Hindlimb muscle (tissue), 1 donor: ENCODE measurements at regions not wholly inside any gene's neighbourhood (a gene's known extent, or its start where the extent isn't known, plus 50 kb on each side); places are given as distances from the start of the nearest gene placed in this dataset.

Experiments used
- DNase-seq: peaks from one replicate; pipeline ENCODE4 v3.0.0-alpha.2; 2013

DNA sequence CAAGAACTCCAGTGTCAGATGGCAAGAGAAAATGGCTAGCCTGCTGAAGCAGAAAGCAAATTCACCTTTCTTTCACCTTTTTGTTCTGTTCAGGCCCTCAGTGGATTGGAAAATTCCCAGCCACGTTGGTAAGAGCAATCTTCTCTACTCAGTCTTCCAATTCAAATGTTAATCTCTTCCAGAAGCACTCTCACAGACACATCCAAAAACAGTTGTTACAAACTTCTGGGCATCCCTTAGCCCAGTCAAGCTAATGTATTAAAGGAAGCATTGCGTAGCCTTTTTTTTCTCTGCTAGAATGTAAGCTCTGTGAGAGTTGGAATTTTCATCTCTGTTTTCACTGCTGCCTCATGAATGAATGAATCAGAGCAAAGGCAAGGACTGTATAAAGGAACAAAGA, 109.2 kb upstream of the ROBO2 start:
- no peak for DNase-seq

DNA sequence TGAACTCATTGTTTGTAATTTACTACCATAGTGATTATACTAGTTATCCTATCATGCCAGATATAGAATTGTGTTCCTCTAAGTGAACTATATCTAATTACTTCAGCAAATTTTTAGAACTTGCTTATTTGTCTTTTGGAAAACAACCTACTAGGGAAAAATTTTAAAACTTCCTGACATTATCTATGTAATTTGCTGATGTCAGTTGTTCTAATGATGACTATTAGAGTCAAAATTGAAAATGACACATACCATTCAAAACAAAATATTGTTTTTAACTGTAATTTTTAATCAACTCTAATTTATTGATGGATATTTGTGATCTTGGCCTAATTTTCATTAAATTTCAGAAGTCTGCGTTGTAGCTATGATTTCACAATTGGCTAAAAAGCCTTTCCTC, 106.7 kb upstream of the ROBO2 start:
- no peak for DNase-seq

DNA sequence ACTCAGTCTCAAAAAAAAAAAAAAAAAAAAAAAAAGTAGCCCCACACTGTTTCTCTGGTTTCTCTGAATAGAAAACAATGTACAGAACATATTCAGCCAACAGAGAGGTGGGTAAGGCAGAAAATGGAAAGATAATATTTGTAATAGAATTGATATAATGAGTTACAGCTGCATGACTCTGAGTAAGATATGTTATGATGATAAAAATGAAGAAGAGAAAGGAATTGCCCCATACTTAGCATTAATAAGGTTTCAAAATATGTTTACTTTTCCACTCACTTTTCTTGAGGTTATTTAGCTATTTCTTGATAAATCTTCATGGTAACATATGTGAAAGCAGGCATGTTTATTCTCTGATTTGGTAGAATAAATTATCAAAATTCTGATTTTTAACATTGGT, 100.9 kb upstream of the ROBO2 start:
- DNase-seq, result no peak

DNA sequence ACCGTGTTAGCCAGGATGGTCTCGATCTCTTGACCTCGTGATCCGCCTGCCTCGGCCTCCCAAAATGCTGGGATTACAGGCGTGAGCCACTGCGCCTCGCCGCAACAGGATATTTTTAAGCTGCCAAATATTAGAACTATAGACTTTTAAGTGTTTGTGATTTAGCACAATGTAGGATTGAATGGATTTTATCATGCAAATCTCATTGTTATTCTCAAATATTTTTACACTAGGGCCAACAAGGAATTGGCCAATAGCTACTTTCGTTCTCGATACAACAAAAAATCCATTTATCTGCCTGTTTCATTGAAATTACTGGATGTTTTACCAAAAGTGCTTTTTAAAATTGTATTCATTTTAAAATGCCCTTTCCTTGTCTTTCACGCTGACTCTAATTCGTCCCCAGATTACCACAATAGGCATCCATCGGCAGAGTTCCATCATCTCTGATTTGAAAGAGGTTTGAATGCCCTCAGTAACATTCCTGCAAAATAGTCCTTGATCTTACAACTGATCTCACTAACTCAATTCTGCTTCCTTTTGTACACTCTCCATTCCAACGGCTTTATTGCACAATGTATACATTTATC, 99.6 kb upstream of the ROBO2 start:
- no peak for DNase-seq

DNA sequence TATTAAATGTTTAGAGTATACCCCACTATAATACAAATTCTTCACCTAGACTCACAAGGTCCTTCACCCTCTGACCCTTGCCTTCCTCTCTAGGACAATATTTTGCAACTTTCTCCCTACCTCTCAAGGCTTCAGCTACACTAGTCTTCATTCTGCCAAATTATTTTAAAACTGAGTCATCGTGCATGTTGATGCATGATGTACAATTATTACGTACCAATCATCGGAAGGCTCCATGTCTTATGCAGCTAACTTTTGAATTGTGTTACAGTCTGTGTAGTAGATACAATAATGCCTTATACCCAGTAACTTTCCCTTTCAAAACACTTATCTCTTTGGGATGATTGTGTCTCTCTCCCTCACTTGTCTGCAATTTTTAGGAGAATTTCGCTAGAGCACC, 98.5 kb upstream of the ROBO2 start:
- no peak for DNase-seq

DNA sequence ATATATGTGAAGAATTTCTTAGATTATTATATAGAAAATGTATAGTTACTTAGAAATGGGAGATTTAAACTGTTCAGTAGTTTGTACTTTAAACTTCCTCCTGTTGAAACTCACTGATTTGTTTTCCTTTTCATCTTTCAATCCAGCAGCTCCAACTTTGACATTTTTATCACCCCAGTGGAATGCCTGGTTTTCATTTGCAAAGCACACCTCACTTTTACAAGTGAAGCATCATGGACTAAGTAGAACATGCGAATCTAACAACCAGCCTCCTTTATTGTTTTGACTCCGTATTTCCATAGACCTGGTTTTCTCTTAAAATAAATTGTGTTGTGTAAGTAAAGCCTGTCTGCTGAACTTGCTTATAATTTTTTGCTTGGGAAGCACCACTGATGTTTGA, 97.8 kb upstream of the ROBO2 start:
- DNase-seq, result no peak

DNA sequence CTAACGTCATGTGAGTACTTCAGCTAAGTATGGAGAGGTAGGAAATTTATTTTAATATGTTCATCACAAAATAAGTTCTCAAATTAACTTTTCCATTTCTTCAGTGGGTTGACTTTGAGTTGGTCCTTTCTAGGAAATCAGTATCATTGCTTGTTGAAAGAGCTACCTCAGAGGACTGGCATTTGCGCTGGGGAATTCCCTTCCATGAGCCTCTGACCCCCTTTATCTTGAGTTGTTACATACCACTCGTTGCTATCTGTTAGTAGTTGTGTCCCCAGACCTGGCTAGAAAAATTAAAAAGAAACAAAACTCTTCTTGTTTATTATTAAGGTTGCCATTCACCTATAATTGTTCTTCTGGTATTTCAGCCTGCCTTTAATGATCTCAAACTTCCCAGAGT, 96.8 kb upstream of the ROBO2 start:
- no peak for DNase-seq

DNA sequence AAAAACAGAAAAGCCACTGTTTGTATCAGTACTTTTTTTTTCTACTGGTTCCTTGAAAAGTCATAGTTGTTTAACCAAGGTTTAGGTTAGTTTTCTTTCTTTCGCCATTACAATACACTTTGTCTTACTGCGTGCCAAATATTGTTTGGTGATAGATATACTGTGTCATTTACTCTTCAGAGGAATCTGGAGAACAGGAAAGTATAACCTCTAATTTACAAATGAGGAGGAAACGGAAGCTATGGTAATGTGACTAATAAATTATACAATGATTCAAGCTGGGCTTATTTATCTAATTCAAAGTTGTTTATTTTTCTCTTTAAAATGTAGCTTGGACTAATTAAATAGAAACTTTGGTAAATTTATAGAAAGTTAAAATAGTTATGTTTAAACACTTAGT, 96.2 kb upstream of the ROBO2 start:
- no peak for DNase-seq

DNA sequence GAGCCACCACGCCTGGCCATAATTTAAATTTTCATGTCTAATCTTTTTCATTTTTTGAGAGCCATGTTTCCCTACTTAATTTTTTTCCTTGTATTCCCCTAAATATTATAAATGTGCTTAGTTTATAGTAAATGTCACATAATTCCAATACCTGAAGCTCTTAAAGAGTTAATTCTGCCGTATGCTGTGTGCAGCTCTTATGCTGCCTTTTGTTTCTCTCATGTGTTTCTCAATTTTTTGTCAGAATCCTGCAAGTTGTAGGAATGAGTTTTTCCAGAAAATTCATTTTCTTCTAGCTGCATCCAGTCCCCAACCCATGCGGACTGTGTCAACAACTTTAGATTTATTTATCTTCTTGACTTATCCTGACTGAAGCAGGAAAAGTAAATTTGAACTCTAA, 90.9 kb upstream of the ROBO2 start:
- no peak for DNase-seq

DNA sequence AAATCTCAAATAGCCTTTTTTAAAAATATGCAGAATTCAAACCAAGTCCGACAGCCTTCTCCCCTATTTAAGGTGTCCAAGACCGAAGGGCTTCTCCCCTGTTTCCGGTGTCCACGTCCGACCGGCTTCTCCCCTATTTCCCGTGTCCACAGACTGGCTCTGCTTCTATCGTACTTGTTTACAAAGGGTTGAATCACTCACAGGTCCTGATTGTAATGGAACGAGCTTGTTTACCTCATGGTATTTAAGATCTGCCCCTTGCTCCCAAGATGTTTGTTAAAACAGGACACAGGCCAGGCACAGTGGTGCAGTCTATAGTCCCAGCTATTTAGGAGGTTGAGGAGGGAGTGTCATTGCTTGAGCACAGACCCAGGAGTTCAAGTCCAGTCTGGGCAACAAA, 90.4 kb upstream of the ROBO2 start:
- no peak for DNase-seq

DNA sequence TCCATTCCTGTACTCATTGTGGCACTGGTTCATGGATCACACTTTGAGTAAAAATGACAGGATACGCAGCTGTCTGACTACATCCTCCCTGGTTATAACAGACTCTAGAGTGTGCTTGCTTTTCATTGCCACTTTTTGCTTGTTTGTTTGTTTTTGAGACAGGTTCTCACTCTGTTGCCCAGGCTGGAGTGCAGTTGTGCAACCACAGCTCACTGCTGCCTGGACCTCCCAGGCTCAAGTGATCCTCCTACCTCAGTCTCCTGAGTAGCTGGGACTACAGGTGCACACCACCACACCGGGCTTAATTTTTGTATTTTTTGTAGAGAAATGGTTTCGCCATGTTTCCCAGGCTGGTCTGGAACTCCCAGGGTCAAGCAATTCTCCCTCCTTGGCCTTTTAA, 89.3 kb upstream of the ROBO2 start:
- DNase-seq, result no peak

DNA sequence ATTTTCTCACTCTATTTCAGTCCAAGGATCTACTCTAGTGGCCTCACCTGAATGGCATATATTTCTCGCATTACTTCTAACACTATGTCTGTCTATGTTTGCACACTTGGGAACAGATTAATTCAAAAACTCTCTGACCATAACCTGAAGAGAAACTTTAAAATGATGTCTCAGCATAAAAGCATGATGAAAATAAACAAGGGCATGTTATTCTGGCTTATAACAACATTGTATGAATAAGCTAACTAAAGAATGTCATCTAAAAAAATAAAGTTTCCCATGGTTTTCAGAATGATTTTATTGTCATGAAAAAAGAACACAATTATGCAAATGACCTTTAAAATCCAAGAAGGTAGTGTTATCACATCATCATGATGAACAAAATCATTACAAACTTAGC, 85.5 kb upstream of the ROBO2 start:
- no peak for DNase-seq

DNA sequence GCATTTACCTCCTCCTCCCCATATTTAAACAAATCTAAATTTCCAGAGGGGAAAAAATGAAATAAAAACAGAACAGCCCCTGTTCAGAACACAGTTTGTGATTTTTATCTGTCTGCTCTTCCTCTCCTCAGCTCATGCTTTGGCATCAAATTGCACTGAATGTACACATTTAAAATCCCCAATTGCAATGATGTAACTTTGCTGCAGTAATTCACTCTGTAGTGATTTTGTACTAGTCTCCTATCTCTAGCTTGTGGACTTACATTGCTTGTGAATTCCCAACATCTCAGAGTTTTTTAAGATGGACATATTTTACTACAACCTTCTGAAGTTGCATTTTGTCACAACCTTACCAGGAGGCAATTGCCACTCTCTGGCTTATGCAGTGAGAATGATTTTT, 81.6 kb upstream of the ROBO2 start:
- DNase-seq, result peak; percentile 21

DNA sequence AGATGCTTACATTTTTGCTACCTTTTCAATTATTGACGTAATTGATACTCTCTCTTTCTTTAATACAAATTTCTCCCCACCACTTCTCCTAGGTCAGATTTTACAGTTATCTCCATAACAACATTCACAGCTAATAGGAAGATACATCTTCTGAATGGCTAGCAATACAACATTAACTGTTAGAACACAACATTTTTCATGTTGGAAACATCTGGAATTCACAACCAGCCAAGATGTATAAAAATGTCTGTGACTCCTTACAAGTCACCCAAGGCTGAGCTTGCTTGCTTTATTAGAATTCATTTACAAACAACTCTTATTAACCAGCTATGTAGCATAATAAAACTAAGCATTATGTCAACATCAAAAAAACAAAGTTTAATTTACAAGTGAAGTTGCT, 81.0 kb upstream of the ROBO2 start:
- DNase-seq, result no peak

DNA sequence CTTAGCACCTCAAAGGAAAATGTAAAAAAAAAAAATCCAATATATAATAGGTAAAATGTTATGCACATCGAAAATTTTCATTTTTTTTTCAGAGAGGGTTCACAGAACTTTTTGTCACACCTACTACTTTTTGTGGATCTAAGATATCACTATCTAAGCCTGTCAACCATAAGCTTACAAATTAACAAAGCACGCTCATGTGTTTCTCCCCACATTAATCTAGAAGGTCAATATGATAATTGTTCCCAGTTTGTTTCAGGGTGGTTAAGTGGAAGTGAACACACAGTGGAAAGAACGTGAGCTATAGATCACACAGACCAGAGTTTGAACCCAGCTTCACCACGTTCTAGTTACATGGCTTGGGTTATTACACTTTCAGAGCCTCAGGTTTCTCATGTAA, 78.6 kb upstream of the ROBO2 start:
- no peak for DNase-seq

DNA sequence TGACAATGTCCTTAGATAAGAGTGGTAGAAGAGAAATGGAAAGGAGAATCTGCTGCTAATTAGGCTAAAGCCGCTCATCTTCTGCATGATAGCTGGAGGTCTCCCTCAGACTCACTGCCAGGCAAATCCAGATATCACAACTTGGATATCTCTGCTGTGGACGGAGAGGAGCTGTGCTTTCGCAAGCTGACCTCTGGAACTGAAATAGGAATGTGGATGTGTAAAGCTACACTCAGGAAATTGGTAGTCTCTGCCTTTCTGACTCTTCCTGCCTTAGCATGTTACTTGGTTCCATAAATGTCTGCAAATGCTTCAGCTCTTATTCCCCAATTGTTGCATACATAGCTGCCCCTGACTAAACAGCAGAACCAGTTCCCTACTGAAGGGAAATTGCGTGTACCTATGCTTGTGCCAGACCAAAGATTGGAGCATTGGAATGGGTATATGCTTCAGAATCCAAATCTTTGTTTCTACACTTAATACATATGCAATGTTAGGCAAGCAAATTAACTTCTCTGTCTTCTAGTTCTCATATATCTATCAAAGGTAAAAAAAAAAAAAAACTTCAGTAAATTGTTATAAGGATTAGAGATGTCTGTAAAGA, 74.7 kb upstream of the ROBO2 start:
- DNase-seq, result no peak

DNA sequence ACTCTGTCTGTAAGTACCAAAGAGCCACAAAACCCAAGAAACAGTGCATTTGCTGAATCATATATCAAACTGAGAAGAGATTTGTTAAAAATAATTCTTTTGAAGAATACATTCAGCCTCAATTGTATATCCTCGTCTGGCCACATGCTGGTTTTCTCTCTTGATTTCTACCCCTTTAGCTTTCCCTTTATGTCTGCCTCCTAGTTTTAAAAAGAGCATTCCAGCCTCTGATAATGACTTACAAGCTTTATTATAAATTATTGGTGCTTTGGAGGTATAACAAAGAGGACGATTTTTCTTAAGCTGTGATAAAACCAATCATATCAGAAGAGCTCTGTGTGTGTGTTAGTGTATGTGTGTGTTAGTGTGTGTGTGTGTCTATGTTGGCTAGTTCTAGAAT, 70.4 kb upstream of the ROBO2 start:
- DNase-seq, result no peak

DNA sequence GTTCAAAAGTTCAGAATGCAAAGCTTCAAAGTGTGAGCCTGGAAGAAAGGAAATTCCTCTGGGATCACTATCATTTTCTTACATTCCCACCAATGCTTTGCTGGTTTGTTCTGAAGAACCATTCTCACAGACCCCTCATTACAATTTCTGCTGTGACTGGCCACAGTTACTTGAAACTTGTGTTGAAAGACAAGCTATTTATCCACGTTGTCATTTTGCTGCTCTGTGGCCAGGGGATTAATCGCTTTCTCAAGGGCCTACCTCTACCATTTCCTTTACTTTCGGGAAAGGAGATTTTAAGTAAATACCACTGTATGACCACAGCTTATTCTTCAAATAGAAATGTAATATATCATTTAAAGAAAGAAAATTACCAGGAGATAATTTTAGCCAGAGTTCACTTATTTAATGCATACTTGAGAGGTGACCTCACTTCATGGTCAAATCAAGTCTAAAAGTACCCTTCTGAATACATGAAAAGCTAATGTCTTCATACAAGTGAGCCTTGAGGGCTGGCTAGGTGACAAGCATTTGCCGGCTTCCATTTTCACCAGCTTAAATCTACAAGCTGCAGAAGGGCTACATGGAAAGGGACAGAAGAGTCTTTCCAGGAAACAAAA, 69.8 kb upstream of the ROBO2 start:
- DNase-seq, result no peak

DNA sequence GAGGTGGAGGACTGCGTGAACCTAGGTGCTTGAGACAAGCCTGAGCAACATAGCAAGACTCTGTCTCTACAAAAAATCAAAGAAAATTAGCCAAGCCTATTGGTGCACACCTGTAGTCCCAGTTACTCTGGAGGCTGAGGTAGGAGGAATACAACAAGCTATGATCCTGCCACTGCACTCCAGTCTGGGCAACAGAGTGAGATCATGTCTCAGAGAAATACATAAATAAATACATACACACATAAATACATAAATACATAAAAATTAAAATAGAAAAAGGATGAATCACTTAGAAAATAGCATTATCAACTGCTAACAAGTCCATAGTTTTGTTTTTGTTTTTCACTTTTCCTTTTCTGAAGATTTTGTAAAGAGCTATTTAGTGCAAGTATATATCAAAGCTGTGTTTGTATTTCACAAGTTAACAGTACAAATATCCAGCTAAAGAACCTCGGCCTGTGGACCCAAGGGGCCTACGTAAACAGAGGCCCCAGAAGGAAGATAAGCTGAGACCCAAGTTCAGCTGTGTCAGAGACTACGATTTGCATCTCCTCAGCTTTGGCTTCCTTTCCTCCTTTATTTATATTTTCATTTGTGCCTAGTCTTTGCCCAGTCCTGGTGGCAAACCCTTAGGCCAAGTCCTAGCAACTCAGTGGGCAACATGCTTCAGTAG, 67.1 kb upstream of the ROBO2 start:
- no peak for DNase-seq

DNA sequence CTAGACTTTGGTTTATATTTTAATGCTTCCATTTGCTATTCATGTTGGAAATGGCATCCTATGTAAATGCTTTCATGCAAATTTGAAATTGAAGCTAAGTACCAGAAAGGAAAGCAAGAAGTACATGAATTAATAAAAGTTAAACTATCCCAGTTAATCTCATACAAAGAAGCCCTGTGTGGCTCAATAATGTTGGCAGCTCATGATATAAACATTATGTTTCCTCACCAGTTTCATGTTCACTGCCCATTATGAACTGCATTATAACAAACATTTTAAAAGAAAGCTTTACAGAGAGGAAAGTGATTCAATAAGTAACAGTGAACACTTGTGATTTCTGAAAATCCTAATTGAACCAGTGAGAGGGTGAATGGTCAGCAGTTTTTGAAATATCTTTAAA, 62.9 kb upstream of the ROBO2 start:
- no peak for DNase-seq

DNA sequence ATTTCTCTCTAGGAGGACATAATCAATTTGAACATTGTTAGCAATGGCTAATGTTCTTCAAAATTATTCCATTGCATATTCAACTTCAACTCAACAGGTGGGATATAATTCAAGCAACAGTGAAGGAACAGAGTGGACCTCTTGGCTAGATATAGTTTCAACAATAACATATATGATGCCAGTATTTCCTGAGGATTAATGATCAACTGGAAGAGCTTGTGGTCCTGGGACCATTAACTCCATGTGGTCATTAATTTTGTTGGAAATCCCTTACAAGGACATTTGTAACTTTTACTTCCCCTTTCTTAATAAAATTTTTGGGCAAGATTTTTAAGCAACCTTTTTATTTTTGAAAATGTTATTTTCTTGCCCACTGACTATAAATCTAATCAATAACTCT, 54.3 kb upstream of the ROBO2 start:
- DNase-seq, result no peak

DNA sequence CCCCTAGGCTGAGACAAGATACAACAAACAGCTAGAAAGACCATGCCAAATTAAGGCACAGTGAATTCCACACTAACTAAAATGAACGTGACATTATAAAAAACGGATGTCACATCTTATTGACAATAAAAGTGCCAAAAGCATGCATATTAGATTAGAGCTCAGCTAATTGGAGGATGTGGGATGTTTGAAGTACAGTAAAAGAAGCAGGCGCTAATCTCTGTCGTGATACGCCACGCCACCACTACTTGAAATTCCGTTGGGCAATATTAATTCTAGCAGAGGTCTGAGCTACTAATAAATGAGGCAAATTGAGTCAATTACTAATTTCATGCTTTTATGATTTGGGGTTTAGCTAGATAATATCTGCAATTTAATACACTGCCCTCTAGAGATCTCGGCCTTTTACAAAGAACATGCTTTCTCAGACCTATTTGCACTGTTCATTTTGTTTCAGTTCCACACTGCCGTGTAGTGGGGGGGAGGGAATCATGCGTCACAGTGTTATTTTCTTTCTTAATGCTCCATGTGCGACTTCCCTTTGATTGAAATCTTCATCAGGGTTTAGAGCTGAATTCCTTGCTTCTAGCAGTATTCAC, 52.9 kb upstream of the ROBO2 start:
- no peak for DNase-seq
